ENCODE measurements at regions not wholly inside any gene's neighbourhood (a gene's known extent, or its start where the extent isn't known, plus 50 kb on each side); places are given as distances from the start of the nearest gene placed in this dataset.
"Not testable (repeated sequence)": the region's sequence is repeated elsewhere in the genome, so short reads cannot be mapped to it uniquely, and the experiment has no call there.

DNA sequence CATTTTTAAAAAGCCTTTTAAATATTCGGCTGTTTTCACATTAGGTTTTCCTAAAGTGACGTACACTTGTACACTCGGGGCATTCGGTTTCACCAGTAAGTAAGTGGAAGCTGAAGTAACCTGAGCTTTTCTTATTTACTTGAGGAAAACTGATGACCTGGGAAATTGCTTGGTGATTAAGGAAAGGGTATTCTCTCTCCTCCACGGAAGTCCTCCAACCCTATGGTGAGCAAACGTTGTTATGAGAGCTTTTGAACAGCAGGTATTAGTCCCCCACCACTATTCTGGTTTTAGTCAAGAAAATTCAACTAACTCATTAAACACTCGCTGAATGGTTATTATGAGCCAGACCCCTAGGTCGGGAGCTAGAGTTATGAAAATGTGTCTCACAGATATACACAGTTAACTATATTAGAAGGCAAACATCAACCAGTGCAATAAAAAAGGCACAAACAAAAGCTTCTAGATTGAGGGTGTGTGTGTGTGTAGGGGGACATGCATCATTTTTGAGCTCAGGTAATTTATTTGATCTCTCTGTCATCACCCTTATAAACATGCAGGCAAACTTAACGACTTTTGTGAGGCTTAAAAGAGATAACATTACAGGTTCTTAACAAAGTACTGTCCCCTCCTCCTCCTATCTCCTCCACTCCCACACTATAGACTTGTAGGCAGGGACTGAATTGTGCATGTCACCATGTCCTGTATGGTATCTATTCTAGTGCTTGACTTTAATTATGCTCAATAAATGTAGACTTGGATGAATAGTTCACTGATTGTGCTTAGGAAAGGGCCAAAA, 143.3 kb upstream of the MB21D2 start:
- TF ChIP-seq, protein P1, sequence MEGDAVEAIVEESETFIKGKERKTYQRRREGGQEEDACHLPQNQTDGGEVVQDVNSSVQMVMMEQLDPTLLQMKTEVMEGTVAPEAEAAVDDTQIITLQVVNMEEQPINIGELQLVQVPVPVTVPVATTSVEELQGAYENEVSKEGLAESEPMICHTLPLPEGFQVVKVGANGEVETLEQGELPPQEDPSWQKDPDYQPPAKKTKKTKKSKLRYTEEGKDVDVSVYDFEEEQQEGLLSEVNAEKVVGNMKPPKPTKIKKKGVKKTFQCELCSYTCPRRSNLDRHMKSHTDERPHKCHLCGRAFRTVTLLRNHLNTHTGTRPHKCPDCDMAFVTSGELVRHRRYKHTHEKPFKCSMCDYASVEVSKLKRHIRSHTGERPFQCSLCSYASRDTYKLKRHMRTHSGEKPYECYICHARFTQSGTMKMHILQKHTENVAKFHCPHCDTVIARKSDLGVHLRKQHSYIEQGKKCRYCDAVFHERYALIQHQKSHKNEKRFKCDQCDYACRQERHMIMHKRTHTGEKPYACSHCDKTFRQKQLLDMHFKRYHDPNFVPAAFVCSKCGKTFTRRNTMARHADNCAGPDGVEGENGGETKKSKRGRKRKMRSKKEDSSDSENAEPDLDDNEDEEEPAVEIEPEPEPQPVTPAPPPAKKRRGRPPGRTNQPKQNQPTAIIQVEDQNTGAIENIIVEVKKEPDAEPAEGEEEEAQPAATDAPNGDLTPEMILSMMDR (IDR thresholded peaks at IDR 0.05; ENCODE audit: unreplicated experiment in 3 of 3): no peak
- Mint-ChIP-seq H3K9me3 (no peaks in the 10 kb centered on the region), H3K27me3 (ENCODE audit: low read depth) (no peaks in the 10 kb centered on the region), H3K4me3 (no peak overlapping the region), H3K36me3 (ENCODE audit: low read depth) (no peaks in the 10 kb centered on the region), H3K27ac (no peak overlapping the region), H3K4me1 (no peaks in the 10 kb centered on the region)

DNA sequence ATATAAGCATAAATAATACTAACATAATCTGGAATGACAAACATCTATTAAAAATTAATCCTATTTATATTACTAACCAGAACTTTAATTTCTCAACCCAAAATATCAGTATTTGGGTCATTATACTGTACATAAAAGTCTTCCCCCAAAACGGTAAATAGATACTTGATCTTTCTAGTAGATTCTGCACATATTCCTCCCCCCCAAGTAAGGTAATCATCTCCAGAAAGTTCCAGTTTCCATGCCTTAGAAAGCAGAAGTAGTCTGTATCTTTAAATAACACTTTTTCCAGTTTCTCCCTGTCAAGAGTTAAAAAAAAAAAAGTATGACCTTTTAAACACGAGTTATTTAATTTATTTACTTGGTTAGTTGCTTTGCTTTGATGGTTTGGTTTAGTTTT, 150.7 kb upstream of the MB21D2 start:
- Mint-ChIP-seq H3K36me3 (ENCODE audit: low read depth) (no peaks in the 10 kb centered on the region), H3K27me3 (ENCODE audit: low read depth) (no peaks in the 10 kb centered on the region), H3K4me1 (no peaks in the 10 kb centered on the region), H3K9me3 (peaks cover 6% of the 10 kb centered on the region), H3K4me3 (no peak overlapping the region), H3K27ac (no peak overlapping the region)
- TF ChIP-seq, protein P1 (IDR thresholded peaks at IDR 0.05; ENCODE audit: unreplicated experiment in 3 of 3): no peak

DNA sequence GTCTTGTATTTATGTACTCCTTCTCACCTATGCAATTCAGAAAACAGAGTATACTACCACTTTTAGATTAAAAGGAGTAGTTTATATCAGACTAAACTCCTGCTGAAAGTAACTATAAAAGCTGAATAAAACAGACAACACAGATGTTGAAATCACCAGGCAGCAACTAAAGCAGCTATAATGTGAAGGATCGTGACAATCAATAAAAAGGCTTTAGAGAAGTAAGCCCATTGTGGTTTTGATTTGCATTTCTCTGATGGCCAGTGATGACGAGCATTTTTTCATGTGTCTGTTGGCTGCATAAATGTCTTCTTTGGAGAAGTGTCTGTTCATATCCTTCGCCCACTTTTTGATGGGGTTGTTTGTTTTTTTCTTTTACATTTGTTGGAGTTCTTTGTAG, 152.1 kb upstream of the MB21D2 start:
- H3K4me3 Mint-ChIP-seq; H3K4me1 Mint-ChIP-seq; H3K36me3 Mint-ChIP-seq (ENCODE audit: low read depth); H3K9me3 Mint-ChIP-seq; H3K27ac Mint-ChIP-seq; H3K27me3 Mint-ChIP-seq (ENCODE audit: low read depth): not testable (repeated sequence)

DNA sequence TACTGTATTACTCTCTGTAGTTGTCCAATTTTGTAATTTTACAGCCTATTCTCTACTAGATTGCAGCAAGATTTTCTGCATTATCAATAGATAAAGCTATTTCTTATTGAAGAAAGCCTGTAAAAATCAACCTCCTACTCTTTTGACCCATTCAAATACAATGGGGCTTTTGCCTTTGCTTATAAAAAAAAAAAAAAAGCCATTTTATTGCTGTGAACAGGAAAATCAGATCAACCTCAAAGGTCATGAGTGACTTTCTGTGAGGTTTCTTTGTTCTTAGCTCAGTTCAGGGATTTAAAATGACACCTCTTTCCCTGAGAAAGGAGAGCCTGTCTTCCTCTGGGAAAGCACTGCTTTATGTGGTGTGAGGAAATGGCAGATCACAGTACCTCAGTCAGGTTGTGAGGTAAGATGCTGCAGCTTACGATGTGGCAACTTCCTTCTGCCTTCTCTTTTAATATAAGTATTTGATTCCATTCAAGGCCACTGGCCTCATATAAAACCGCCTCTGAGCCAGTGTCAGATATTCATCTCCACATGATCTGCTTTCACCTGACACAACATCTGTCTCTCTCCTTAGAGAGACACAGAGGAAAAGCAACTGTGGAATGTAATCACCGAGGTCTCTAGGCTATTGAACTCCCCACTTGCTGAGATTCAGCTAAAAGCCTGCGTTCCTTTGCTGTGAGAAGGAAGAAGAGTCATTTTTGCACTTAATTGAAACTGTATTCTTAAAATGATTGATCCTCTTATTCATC, 161.5 kb upstream of the MB21D2 start:
- Mint-ChIP-seq H3K4me3 (no peak overlapping the region), H3K36me3 (ENCODE audit: low read depth) (no peaks in the 10 kb centered on the region)

DNA sequence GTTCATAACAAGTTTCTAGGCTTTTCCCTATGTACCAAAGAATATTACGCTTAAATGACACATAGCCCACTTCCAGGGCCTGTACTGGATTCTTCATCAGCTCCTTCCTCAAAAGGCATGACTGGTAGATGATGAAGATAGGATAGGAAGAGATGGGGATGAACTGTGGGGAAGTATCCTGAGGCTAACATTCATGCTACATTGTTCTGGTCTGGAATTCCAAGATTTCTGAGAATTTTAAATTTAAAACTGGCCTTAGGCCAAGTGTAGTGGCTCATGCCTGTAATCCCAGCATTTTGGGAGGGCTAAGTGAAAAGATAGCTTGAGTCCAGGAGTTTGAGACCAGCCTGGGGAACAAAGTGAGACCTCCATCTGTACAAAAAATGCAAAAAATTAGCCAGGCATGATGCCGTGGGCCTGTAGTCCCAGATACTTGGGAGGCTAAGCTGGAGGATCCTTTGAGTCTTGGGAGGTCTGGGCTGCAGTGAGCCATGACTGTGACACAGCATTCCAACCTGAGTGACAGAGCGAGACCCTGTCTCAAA, 160.1 kb upstream of the PLAAT1 start:
- no peaks in the 10 kb centered on the region for H3K27me3 Mint-ChIP-seq (ENCODE audit: low read depth)
- H3K4me3 Mint-ChIP-seq: no peak overlapping the region

More for the DNA sequence above, 161.5 kb upstream of the MB21D2 start:
- H3K9me3 Mint-ChIP-seq: peaks cover 10% of the 10 kb centered on the region
- H3K27ac Mint-ChIP-seq: no peak overlapping the region
- H3K27me3 Mint-ChIP-seq (ENCODE audit: low read depth): no peaks in the 10 kb centered on the region
- H3K4me1 Mint-ChIP-seq: no peaks in the 10 kb centered on the region
- TF ChIP-seq, protein P1 (IDR thresholded peaks at IDR 0.05; ENCODE audit: unreplicated experiment in 3 of 3): no peak

DNA sequence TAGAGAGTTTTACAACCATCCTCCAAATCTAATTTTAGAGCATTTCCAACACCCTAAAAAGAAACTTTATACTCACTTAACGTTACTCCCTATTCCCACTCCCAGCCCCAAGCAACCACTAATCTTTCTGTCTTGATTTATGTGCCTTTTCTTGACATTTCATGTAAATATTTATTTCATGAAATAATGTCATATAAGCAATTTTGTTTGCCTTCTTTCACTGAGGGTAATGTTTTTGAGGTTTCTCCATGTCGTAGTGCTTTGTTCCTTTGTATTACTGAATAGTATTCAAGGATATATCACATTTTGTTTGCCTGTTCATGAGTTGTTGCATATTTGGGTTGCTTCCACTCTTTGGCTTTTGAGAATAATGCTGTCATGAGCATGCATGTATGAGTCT, 155.4 kb upstream of the PLAAT1 start:
- H3K4me1 Mint-ChIP-seq: no peaks in the 10 kb centered on the region
- peaks cover 10% of the 10 kb centered on the region for H3K9me3 Mint-ChIP-seq
- H3K27ac Mint-ChIP-seq: no peak overlapping the region
- H3K4me3 Mint-ChIP-seq: no peak overlapping the region
- H3K36me3 Mint-ChIP-seq (ENCODE audit: low read depth): no peaks in the 10 kb centered on the region
- TF ChIP-seq, protein P1 (IDR thresholded peaks at IDR 0.05; ENCODE audit: unreplicated experiment in 3 of 3): no peak
- H3K27me3 Mint-ChIP-seq (ENCODE audit: low read depth): no peaks in the 10 kb centered on the region

More for the DNA sequence above, 160.1 kb upstream of the PLAAT1 start:
- Mint-ChIP-seq H3K9me3 (peaks cover 10% of the 10 kb centered on the region), H3K36me3 (ENCODE audit: low read depth) (no peaks in the 10 kb centered on the region), H3K27ac (no peak overlapping the region), H3K4me1 (no peaks in the 10 kb centered on the region)
- TF ChIP-seq, protein P1 (IDR thresholded peaks at IDR 0.05; ENCODE audit: unreplicated experiment in 3 of 3): no peak
